Uterus (tissue), 3 donors: ENCODE measurements at regions not wholly inside any gene's neighbourhood (a gene's known extent, or its start where the extent isn't known, plus 50 kb on each side); places are given as distances from the start of the nearest gene placed in this dataset.
A peak's percentile ranks its signal among the peaks of the same experiment; 100 is the strongest.

ENCODE experiments used
- DNase-seq, 2 donors: peaks; one replicate each; pipeline ENCODE4 v3.0.0-alpha.2; 2019 to 2020
- H3K27ac ChIP-seq, 2 donors: fragments of 200-600 bp; sonication (generic); 1 replicate in 1 of 2; 2 replicates in 1 of 2; pipeline ENCODE4 v1.5.1; 2016 to 2018
- H3K27me3 ChIP-seq, 2 donors: fragments of 200-600 bp; sonication (generic); one replicate each; pipeline ENCODE4 v1.5.1; 2018 to 2019; ENCODE audit warnings: control low read depth in 1 of 2
- H3K36me3 ChIP-seq, 2 donors: fragments of 200-600 bp; sonication (generic); one replicate each; pipeline ENCODE4 v1.5.1; 2019; ENCODE audit warnings: control low read depth in 1 of 2
- H3K4me1 ChIP-seq, 2 donors: fragments of 200-600 bp; sonication (generic); one replicate each; pipeline ENCODE4 v1.5.1; 2018 to 2019; ENCODE audit warnings: control low read depth in 1 of 2
- H3K4me3 ChIP-seq, 2 donors: fragments of 200-600 bp; sonication (generic); 1 replicate in 1 of 2; 2 replicates in 1 of 2; pipeline ENCODE4 v1.5.1; 2018 to 2019; ENCODE audit warnings: mild to moderate bottlenecking in 1 of 2
- H3K9me3 ChIP-seq, 2 donors: fragments of 200-600 bp; sonication (generic); one replicate each; pipeline ENCODE4 v1.5.1; 2019; ENCODE audit warnings: control low read depth in 1 of 2
- POLR2A ChIP-seq, 2 donors: fragments of 450-650 bp; IDR thresholded peaks; one replicate each; pipeline ENCODE4 v1.6.1; 2016; ENCODE audit warnings: antibody characterized with exemption in 2 of 2, mild to moderate bottlenecking in 1 of 2, moderate library complexity in 1 of 2
- intact Hi-C: fragments of 100-400 bp; cut with DNase I; formaldehyde crosslinking; loops from one replicate; pipeline ENCODE4 v1.15.1; 2023; ENCODE audit warnings: low total_unique reads
- TF ChIP-seq, protein P1 (sequence below), 4 experiments: fragments of 200-600 bp in 2 of 4; fragments of 450-650 bp in 2 of 4; sonication (generic) in 2 of 4; IDR thresholded peaks; one replicate each; pipeline ENCODE4 v1.5.1; 2016 to 2019; ENCODE audit warnings: antibody characterized with exemption in 4 of 4, mild to moderate bottlenecking in 2 of 4, moderate library complexity in 1 of 4
- donor health status: DM: yes; HTN: yes; CAD: no.

DNA sequence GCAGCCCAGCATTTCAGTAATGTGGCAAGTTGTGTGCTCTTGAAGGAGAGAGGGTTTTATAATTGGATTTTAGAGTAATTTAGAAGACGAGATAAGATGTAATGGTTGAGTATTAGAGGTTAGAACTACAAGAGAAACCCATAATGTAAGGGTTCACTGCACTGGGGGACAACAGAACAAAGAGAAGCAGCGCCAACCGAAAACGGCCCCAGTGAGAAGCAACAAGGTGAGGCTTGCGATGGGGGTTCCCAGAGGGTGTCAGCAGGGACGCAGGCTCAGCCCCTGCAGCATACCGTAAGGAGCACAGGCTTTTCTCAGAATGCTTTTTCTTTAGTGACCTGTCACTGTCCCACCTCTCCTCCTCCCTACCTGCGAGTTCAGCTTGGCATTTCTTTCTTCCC, 183.9 kb upstream of the ETAA1 start:
- no peak for DNase-seq
- Histone ChIP-seq H3K9me3 (no peaks in the 10 kb centered on the region), H3K4me1 (no peaks in the 10 kb centered on the region), H3K27me3 (no peaks in the 10 kb centered on the region), H3K27ac (no peak overlapping the region), H3K36me3 (no peaks in the 10 kb centered on the region), H3K4me3 (no peak overlapping the region)
- no peak for TF ChIP-seq POLR2A (IDR thresholded peaks at IDR 0.05)
- TF ChIP-seq, protein P1, sequence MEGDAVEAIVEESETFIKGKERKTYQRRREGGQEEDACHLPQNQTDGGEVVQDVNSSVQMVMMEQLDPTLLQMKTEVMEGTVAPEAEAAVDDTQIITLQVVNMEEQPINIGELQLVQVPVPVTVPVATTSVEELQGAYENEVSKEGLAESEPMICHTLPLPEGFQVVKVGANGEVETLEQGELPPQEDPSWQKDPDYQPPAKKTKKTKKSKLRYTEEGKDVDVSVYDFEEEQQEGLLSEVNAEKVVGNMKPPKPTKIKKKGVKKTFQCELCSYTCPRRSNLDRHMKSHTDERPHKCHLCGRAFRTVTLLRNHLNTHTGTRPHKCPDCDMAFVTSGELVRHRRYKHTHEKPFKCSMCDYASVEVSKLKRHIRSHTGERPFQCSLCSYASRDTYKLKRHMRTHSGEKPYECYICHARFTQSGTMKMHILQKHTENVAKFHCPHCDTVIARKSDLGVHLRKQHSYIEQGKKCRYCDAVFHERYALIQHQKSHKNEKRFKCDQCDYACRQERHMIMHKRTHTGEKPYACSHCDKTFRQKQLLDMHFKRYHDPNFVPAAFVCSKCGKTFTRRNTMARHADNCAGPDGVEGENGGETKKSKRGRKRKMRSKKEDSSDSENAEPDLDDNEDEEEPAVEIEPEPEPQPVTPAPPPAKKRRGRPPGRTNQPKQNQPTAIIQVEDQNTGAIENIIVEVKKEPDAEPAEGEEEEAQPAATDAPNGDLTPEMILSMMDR (IDR thresholded peaks at IDR 0.05), result no peak
- intact Hi-C loops, result no loop called here

DNA sequence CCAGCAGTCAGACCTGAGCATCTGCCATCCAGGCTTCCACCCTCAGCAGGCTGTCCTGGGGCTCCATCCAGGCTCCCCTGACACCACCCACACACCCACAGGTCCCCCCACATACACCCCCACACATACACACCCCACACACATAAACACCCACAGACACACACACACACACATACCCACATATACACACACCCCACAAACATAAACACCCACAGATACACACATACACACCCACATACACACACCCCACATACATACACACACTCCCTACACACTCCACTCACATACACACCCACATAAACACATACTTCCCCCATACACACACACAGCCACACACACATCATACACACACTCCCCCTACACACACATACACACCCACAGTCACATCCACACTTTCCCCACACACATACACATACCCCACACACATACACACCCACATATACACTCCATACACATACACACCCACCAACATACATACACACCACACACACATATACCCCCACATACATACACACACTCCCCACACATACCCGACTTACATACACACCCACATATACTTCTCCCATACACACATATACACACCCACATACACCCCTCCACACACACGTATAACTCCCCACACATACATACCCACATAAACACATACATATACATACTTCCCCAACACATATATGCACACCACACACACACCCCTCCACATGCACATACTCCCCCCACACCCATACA, 183.3 kb upstream of the ETAA1 start:
- no peak for DNase-seq
- intact Hi-C loops, result no loop called here
- H3K4me3 ChIP-seq, result no peak overlapping the region
- no peaks in the 10 kb centered on the region for H3K36me3 ChIP-seq
- no peaks in the 10 kb centered on the region for H3K4me1 ChIP-seq
- TF ChIP-seq, protein P1 (IDR thresholded peaks at IDR 0.05), result no peak
- no peak for TF ChIP-seq POLR2A (IDR thresholded peaks at IDR 0.05)
- no peaks in the 10 kb centered on the region for H3K27me3 ChIP-seq
- H3K9me3 ChIP-seq, result no peaks in the 10 kb centered on the region
- no peak overlapping the region for H3K27ac ChIP-seq

DNA sequence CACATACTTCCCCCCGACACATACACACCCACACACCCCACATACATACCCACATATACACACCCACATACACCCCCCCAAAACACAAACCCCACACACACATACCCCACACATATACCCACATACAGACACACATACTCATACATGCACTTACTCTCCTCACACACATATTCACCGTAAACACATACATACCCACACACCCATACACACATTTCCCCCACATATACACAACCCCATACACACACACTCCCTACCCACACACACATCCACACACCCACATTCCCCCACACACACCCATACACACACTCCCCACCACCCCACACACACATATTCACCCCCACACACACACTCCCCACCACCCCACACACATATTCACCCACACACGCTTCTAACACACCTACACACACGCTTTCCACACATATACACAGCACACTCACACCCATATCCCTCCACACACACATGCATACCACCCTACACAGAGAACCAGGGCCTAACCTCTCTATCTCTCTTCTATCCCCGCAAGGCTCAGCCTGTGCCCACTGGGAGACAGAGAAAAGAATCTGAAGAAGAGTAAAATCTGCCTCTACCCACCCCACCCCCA, 182.4 kb upstream of the ETAA1 start:
- intact Hi-C loops, result no loop called here
- no peak for DNase-seq
- Histone ChIP-seq H3K4me1 (no peaks in the 10 kb centered on the region), H3K9me3 (no peaks in the 10 kb centered on the region), H3K27me3 (no peaks in the 10 kb centered on the region), H3K4me3 (no peak overlapping the region), H3K36me3 (no peaks in the 10 kb centered on the region), H3K27ac (no peak overlapping the region)
- TF ChIP-seq, protein P1 (IDR thresholded peaks at IDR 0.05), result no peak
- no peak for TF ChIP-seq POLR2A (IDR thresholded peaks at IDR 0.05)

DNA sequence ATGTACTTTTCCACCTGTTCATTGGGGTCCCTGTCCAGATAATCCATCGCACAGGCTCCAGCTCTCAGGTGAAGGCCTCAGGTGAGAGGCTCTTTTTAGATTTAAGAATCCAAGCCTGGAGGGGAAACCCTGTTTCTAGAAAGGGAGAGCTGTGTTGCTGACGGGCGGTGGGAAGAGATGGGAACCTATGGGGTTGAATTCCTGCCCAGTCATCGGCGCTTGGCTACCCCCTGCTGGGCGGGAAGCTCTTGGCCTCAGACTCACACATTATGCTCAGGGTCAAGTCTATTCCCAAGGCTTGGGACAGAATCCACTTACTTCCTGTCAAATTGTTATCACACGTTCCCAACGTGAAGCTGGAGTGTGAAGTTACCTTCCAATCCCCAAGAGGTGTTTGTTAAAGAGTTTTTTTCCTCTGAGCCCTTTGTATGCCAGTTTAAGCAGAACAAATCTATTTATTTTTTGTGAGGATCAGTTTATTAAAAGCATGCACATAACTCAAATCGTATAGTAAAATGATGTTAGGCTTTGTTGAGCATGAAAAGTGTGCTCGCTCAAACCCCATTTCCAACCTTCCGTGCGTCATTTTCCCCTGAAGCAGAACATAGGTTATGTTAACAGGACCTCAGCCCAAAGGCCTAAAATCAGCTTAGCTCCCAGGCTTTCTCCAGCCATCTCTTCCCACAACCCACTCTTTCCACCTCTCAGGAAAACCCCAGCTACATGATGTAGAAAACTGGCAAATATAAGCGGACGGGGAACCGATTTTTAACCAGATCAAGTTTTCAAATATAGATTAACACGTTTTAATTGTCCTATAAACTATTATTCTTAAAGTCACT, 181.7 kb upstream of the ETAA1 start:
- H3K4me1 ChIP-seq, result no peaks in the 10 kb centered on the region
- no peak overlapping the region for H3K4me3 ChIP-seq
- H3K27me3 ChIP-seq, result no peaks in the 10 kb centered on the region
- intact Hi-C loops, result no loop called here
- H3K27ac ChIP-seq, result no peak overlapping the region
- peak; percentile 28 to 36 for DNase-seq
- H3K36me3 ChIP-seq, result no peaks in the 10 kb centered on the region
- no peaks in the 10 kb centered on the region for H3K9me3 ChIP-seq
- TF ChIP-seq, protein P1 (IDR thresholded peaks at IDR 0.05), result peak; percentile 13 to 28 (median 24)
- no peak for TF ChIP-seq POLR2A (IDR thresholded peaks at IDR 0.05)

DNA sequence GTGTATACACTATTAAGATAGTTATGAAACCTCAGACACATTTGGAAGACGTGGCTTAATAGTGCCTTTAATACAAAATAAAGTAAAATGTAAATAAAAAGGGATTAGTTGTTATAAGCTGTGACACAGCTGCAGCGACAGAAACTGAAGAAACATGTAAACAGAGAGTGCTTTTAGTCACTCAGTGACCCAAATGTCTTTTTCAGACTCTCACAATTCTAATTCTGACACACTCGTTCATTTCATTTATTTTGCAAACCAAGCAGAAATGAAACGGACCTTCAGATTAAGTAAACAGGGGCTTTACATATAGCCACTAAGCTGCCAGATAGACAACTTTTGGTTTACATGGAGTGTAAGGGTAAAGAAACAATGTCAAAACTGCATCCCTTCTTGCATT, 181.0 kb upstream of the ETAA1 start:
- Histone ChIP-seq H3K4me1 (no peaks in the 10 kb centered on the region), H3K27ac (no peak overlapping the region), H3K36me3 (no peaks in the 10 kb centered on the region), H3K4me3 (no peak overlapping the region), H3K27me3 (no peaks in the 10 kb centered on the region), H3K9me3 (no peaks in the 10 kb centered on the region)
- intact Hi-C loops, result no loop called here
- no peak for DNase-seq
- TF ChIP-seq, protein P1 (IDR thresholded peaks at IDR 0.05), result no peak
- TF ChIP-seq POLR2A (IDR thresholded peaks at IDR 0.05), result no peak
